GM12873 (cell line): ENCODE measurements at regions not wholly inside any gene's neighbourhood (a gene's known extent, or its start where the extent isn't known, plus 50 kb on each side); places are given as distances from the start of the nearest gene placed in this dataset.

Experiments
- CTCF ChIP-seq: IDR thresholded peaks from 2 replicates; pipeline ENCODE4 v1.5.1; 2012; ENCODE audit warnings: low read depth, mild to moderate bottlenecking, moderate library complexity, low read length, control low read depth; ENCODE audit not compliant: insufficient read depth; ENCODE audit errors: missing control alignments

GRCh38 chr4:115865736-115866135 is 752.3 kb upstream of the NDST4 start:
- TF ChIP-seq CTCF = no peak

- no peak for TF ChIP-seq CTCF
These were observed 739.3 kb upstream of the NDST4 start for GRCh38 chr4:115852767-115853091.

GRCh38 chr4:115851918-115852766 is 738.7 kb upstream of the NDST4 start:
- peak; percentile 80 for TF ChIP-seq CTCF

- TF ChIP-seq CTCF = no peak
These were observed 737.5 kb upstream of the NDST4 start for GRCh38 chr4:115850799-115851509.

GRCh38 chr4:115844180-115844579 is 730.8 kb upstream of the NDST4 start:
- no peak for TF ChIP-seq CTCF

GRCh38 chr4:115841871-115842270 is 728.5 kb upstream of the NDST4 start:
- no peak for TF ChIP-seq CTCF

GRCh38 chr4:115834441-115834840 is 721.0 kb upstream of the NDST4 start:
- TF ChIP-seq CTCF = no peak
